AML-193 (cell line): ENCODE measurements at regions not wholly inside any gene's neighbourhood (a gene's known extent, or its start where the extent isn't known, plus 50 kb on each side); places are given as distances from the start of the nearest gene placed in this dataset.

Experiments
- DNase-seq, 2 experiments: peaks; one replicate each; lab custom pipeline; 2025; lab: John Stamatoyannopoulos, UW

GRCh38 chr5:52674815-52675545 is 112.7 kb upstream of the ITGA1 start:
- no peak for DNase-seq

- no peak for DNase-seq
Measured at GRCh38 chr5:52682492-52682891, 105.2 kb upstream of the ITGA1 start.

GRCh38 chr5:52684051-52684450 is 103.7 kb upstream of the ITGA1 start:
- DNase-seq: no peak

GRCh38 chr5:52685566-52685965 is 102.2 kb upstream of the ITGA1 start:
- no peak for DNase-seq

GRCh38 chr5:52685971-52686370 is 101.7 kb upstream of the ITGA1 start:
- DNase-seq: no peak

GRCh38 chr5:52690236-52690768 is 97.4 kb upstream of the ITGA1 start:
- DNase-seq: no peak

GRCh38 chr5:52692039-52692438 is 95.7 kb upstream of the ITGA1 start:
- DNase-seq: no peak

GRCh38 chr5:52692606-52693005 is 95.1 kb upstream of the ITGA1 start:
- peak; percentile 10 to 23 for DNase-seq

GRCh38 chr5:52693280-52693679 is 94.4 kb upstream of the ITGA1 start:
- peak; percentile 2 to 3 for DNase-seq

GRCh38 chr5:52693836-52694235 is 93.9 kb upstream of the ITGA1 start:
- no peak for DNase-seq

- DNase-seq: no peak
Measured at GRCh38 chr5:52694648-52695047, 93.1 kb upstream of the ITGA1 start.

GRCh38 chr5:52702877-52703276 is 84.8 kb upstream of the ITGA1 start:
- DNase-seq: peak; percentile 34 to 62

- no peak for DNase-seq
Measured at GRCh38 chr5:52703321-52703720, 84.4 kb upstream of the ITGA1 start.

GRCh38 chr5:52705720-52706119 is 82.0 kb upstream of the ITGA1 start:
- no peak for DNase-seq

- DNase-seq: no peak
Measured at GRCh38 chr5:52706775-52707174, 80.9 kb upstream of the ITGA1 start.

- no peak for DNase-seq
Measured at GRCh38 chr5:52707616-52708015, 80.1 kb upstream of the ITGA1 start.

- DNase-seq: no peak
Measured at GRCh38 chr5:52708463-52708862, 79.3 kb upstream of the ITGA1 start.

- peak; percentile 6 to 11 for DNase-seq
Measured at GRCh38 chr5:52709167-52709925, 78.4 kb upstream of the ITGA1 start.

GRCh38 chr5:52710310-52710971 is 77.3 kb upstream of the ITGA1 start:
- no peak for DNase-seq

- DNase-seq: no peak
Measured at GRCh38 chr5:52710972-52711596, 76.6 kb upstream of the ITGA1 start.

GRCh38 chr5:52712354-52712753 is 75.4 kb upstream of the ITGA1 start:
- no peak for DNase-seq

GRCh38 chr5:52725065-52725746 is 62.5 kb upstream of the ITGA1 start:
- DNase-seq: peak; percentile 60 to 62
